ENCODE measurements at regions not wholly inside any gene's neighbourhood (a gene's known extent, or its start where the extent isn't known, plus 50 kb on each side); places are given as distances from the start of the nearest gene placed in this dataset.

DNA sequence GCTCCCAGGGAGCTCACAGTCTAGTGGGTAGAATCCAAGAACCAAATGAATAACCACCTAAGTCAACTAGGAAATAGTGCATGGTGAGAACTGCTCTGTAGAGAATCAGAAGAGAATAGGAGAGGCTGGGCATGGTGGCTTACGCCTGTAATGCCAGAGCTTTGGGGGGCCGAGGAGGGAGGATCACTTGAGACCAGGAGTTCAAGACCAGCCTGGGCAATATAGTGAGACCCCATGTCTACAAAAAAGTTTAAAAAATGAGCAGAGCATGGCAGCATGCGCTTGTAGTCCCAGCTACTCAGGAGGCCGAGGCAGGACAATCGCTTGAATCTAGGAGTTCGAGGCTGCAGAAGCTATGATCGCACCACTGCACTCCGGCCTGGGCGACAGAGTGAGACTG lies 122.3 kb upstream of the IRF2BP2 start:
- TF ChIP-seq POLR2A (IDR thresholded peaks at IDR 0.05; ENCODE audit: low read depth, low read length) (no peak), POLR2AphosphoS5 (IDR thresholded peaks at IDR 0.05; ENCODE audit: low read depth, low read length) (no peak)
